HCT116 (cell line): ENCODE measurements at regions not wholly inside any gene's neighbourhood (a gene's known extent, or its start where the extent isn't known, plus 50 kb on each side); places are given as distances from the start of the nearest gene placed in this dataset.

ENCODE experiments used
- ATAC-seq: fragments of 200-7000 bp; cut with Tn5 transposase; 2 replicates; pipeline ENCODE4 v1.9.1; 2020; ENCODE audit warnings: mild to moderate bottlenecking, moderate library complexity
- BruUV-seq: library from RNA; stranded (reverse); fragments of 400-500 nt; replicated peaks from 2 replicates; lab custom pipeline; 2021; lab: Mats Ljungman, UMichigan
- CTCF ChIA-PET: fragments of 300-600 bp; sonication (Branson Sonifier 250); formaldehyde crosslinking; loops from one replicate; lab custom pipeline; 2021; ENCODE audit warnings: antibody characterized with exemption; lab: Charles Lee
- POLR2A ChIA-PET: fragments of 300-600, 350-600 bp; sonication (Branson Sonifier 250); formaldehyde crosslinking; loops from one replicate; lab custom pipeline; 2021; ENCODE audit warnings: antibody characterized with exemption; lab: Charles Lee
- RAD21 ChIA-PET, 2 experiments: fragments of 300-600 bp; sonication (Branson Sonifier 250); formaldehyde crosslinking; loops; one replicate each; lab custom pipeline; 2023; ENCODE audit warnings: low total read pairs in 2 of 2; ENCODE audit not compliant: uncharacterized antibody in 2 of 2, unreplicated experiment in 2 of 2, low non-redundant PET in 1 of 2; lab: Charles Lee
- DNase-seq: peaks from one replicate; pipeline ENCODE4 v3.0.0-alpha.2; 2010; ENCODE audit warnings: low read depth, low spot score
- H2AFZ ChIP-seq: fragments of 200-600 bp; shearing (Covaris generic), sonication (generic); 2 replicates; pipeline ENCODE4 v1.6.1; 2017; ENCODE audit warnings: low read depth, mixed run types, mixed read lengths, antibody characterized with exemption, low read length; ENCODE audit not compliant: poor library complexity, severe bottlenecking
- H3K27ac ChIP-seq: 2 replicates; pipeline ENCODE4 v1.5.1; 2012; ENCODE audit warnings: low read depth, low read length
- H3K27me3 ChIP-seq: fragments of 200-600 bp; sonication (generic); 2 replicates; pipeline ENCODE4 v1.6.1; 2016; ENCODE audit warnings: mixed run types, low read length, mixed read lengths; ENCODE audit not compliant: insufficient read depth
- H3K36me3 ChIP-seq, 2 experiments: fragments of 200-500 bp in 1 of 2; fragments of 200-600 bp in 1 of 2; sonication (Bioruptor generic) in 1 of 2; sonication (generic) in 1 of 2; 2 replicates each; pipeline versions ENCODE4 v1.5.1 to v1.6.1; 2014 to 2016; ENCODE audit warnings: low read length in 2 of 2, inconsistent platforms in 1 of 2, mixed read lengths in 1 of 2, mixed run types in 1 of 2; ENCODE audit not compliant: insufficient read depth in 2 of 2, control insufficient read depth in 1 of 2
- H3K4me1 ChIP-seq, 2 experiments: fragments of 200-600 bp in 1 of 2; sonication (generic) in 1 of 2; 2 replicates each; pipeline versions ENCODE4 v1.5.1 to v1.6.1; 2012 to 2017; ENCODE audit warnings: low read length in 2 of 2, inconsistent platforms in 1 of 2, mild to moderate bottlenecking in 1 of 2, mixed read lengths in 1 of 2, mixed run types in 1 of 2, moderate library complexity in 1 of 2; ENCODE audit not compliant: insufficient read depth in 2 of 2, control insufficient read depth in 1 of 2
- H3K4me2 ChIP-seq: fragments of 200-600 bp; sonication (generic); 2 replicates; pipeline ENCODE4 v1.6.1; 2017; ENCODE audit warnings: mixed run types, low read length, mixed read lengths
- H3K4me3 ChIP-seq, 2 experiments: fragments of 200-600 bp in 1 of 2; sonication (generic) in 1 of 2; replicated peaks in 1 of 2; 2 replicates each; pipeline ENCODE4 v1.5.1; 2011 to 2016; ENCODE audit warnings: low read length in 2 of 2, control low read depth in 1 of 2, low read depth in 1 of 2, mild to moderate bottlenecking in 1 of 2, mixed read lengths in 1 of 2, mixed run types in 1 of 2
- H3K79me2 ChIP-seq: fragments of 200-600 bp; sonication (generic); 2 replicates; pipeline ENCODE4 v1.6.1; 2017; ENCODE audit warnings: mild to moderate bottlenecking, mixed run types, low read length, moderate library complexity, mixed read lengths; ENCODE audit not compliant: insufficient read depth
- H3K9ac ChIP-seq: fragments of 200-600 bp; sonication (generic); 2 replicates; pipeline ENCODE4 v1.6.1; 2016; ENCODE audit warnings: low read length, mixed read lengths
- H3K9me2 ChIP-seq: fragments of 200-600 bp; sonication (generic), shearing (Covaris generic); 2 replicates; pipeline ENCODE4 v1.6.1; 2017; ENCODE audit warnings: mixed run types, mild to moderate bottlenecking, moderate library complexity; ENCODE audit not compliant: insufficient read depth
- H3K9me3 ChIP-seq, 2 experiments: fragments of 200-500 bp in 1 of 2; fragments of 200-600 bp in 1 of 2; sonication (Bioruptor generic) in 1 of 2; sonication (generic) in 1 of 2; 2 replicates each; pipeline ENCODE4 v1.6.1; 2014 to 2017; ENCODE audit warnings: low read length in 2 of 2, mixed read lengths in 2 of 2, inconsistent platforms in 1 of 2, low read depth in 1 of 2, mild to moderate bottlenecking in 1 of 2, mixed run types in 1 of 2, moderate library complexity in 1 of 2; ENCODE audit not compliant: control insufficient read depth in 1 of 2, insufficient read depth in 1 of 2
- H4K20me1 ChIP-seq: fragments of 200-600 bp; sonication (generic), shearing (Covaris generic); 2 replicates; pipeline ENCODE4 v1.6.1; 2017; ENCODE audit warnings: mixed run types, mild to moderate bottlenecking, moderate library complexity; ENCODE audit not compliant: insufficient read depth
- CTCF ChIP-seq, 3 experiments: fragments of 200-600 bp in 1 of 3; sonication (generic) in 1 of 3; IDR thresholded peaks in 2 of 3; conservative IDR thresholded peaks in 1 of 3; 2 replicates each; pipeline ENCODE4 v1.5.1; 2012 to 2017; ENCODE audit warnings: low read depth in 2 of 3, low read length in 2 of 3, antibody characterized with exemption in 1 of 3, borderline replicate concordance in 1 of 3, control low read depth in 1 of 3, mild to moderate bottlenecking in 1 of 3, mixed read lengths in 1 of 3, mixed run types in 1 of 3, moderate library complexity in 1 of 3; ENCODE audit not compliant: insufficient read depth in 1 of 3
- JUND ChIP-seq: IDR thresholded peaks from 2 replicates; pipeline ENCODE4 v1.6.1; 2012
- intact Hi-C: fragments of 100-400 bp; cut with micrococcal nuclease; formaldehyde crosslinking; loops from 2 replicates; pipeline ENCODE4 v1.10.0; 2022
- TF ChIP-seq, protein P1 (sequence below): IDR thresholded peaks from 2 replicates; pipeline ENCODE4 v1.6.1; 2012; ENCODE audit warnings: low read depth

DNA sequence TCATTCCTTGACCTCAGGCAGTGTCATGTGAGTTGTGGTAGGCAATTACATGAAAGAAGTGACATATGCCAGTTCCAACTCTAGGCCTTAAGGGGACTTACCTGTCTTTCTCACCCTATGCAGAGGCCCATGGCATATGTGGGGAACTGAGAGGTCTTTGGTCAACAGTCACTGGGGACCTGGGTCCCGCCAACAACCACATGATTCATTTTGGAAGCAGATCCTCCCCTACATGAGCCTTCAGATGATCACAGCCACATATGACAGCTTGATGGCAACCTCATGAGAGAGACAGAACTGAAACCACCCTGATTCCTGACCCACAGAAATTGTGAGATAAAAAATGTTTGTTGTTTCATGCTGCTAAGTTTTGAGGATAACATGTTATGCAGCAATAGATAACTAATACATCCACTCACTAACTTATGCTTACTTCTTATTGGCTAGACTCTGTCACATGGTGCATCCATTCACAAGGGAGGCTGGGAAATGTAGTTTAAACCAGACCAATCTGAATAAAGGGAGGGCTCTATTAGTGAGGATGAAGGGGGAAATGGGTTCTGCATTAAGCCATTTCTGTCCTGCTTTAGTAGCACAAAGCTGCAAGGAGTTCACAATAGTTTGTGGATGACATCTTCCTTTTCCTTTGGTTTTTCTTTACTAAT lies 298.2 kb downstream of the HAPSTR1 start:
- no peaks in the 10 kb centered on the region for H3K9me2 ChIP-seq

More for the DNA sequence above, 298.2 kb downstream of the HAPSTR1 start:
- BruUV-seq: no TSS peak
- no peak for DNase-seq
- no peak overlapping the region for H3K27ac ChIP-seq
- no peaks in the 10 kb centered on the region for H3K36me3 ChIP-seq
- ChIA-PET POLR2A (no interaction called here), RAD21 (no interaction called here), CTCF (no interaction called here)
- H3K79me2 ChIP-seq: no peaks in the 10 kb centered on the region
- intact Hi-C loops: no loop called here
- no peaks in the 10 kb centered on the region for H3K9me3 ChIP-seq
- H3K4me2 ChIP-seq: no peak overlapping the region
- no peak for TF ChIP-seq CTCF (IDR thresholded peaks at IDR 0.05 in 2 of 3, conservative IDR thresholded peaks at IDR 0.05 in 1 of 3; ENCODE audit: borderline replicate concordance in 1 of 3, insufficient read depth in 1 of 3, low read depth in 2 of 3, low read length in 2 of 3)
- TF ChIP-seq JUND: no peak
- TF ChIP-seq, protein P1, sequence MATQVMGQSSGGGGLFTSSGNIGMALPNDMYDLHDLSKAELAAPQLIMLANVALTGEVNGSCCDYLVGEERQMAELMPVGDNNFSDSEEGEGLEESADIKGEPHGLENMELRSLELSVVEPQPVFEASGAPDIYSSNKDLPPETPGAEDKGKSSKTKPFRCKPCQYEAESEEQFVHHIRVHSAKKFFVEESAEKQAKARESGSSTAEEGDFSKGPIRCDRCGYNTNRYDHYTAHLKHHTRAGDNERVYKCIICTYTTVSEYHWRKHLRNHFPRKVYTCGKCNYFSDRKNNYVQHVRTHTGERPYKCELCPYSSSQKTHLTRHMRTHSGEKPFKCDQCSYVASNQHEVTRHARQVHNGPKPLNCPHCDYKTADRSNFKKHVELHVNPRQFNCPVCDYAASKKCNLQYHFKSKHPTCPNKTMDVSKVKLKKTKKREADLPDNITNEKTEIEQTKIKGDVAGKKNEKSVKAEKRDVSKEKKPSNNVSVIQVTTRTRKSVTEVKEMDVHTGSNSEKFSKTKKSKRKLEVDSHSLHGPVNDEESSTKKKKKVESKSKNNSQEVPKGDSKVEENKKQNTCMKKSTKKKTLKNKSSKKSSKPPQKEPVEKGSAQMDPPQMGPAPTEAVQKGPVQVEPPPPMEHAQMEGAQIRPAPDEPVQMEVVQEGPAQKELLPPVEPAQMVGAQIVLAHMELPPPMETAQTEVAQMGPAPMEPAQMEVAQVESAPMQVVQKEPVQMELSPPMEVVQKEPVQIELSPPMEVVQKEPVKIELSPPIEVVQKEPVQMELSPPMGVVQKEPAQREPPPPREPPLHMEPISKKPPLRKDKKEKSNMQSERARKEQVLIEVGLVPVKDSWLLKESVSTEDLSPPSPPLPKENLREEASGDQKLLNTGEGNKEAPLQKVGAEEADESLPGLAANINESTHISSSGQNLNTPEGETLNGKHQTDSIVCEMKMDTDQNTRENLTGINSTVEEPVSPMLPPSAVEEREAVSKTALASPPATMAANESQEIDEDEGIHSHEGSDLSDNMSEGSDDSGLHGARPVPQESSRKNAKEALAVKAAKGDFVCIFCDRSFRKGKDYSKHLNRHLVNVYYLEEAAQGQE: no peak
- ATAC-seq: no peak
- no peak overlapping the region for H2AFZ ChIP-seq
- H3K4me3 ChIP-seq: no peak overlapping the region
- H3K27me3 ChIP-seq: peaks cover 4% of the 10 kb centered on the region; the same call in 1 of the 2 replicates
- H4K20me1 ChIP-seq: no peaks in the 10 kb centered on the region
- no peak overlapping the region for H3K9ac ChIP-seq
- H3K4me1 ChIP-seq: no peaks in the 10 kb centered on the region
